ENCODE measurements at regions not wholly inside any gene's neighbourhood (a gene's known extent, or its start where the extent isn't known, plus 50 kb on each side); places are given as distances from the start of the nearest gene placed in this dataset.

GRCh38 chr6:225907-226306 lies 66.4 kb upstream of the DUSP22 start:
- DNase-seq (ENCODE audit: low read depth): no peak

GRCh38 chr6:226516-227073 lies 65.7 kb upstream of the DUSP22 start:
- DNase-seq (ENCODE audit: low read depth): no peak

DNA sequence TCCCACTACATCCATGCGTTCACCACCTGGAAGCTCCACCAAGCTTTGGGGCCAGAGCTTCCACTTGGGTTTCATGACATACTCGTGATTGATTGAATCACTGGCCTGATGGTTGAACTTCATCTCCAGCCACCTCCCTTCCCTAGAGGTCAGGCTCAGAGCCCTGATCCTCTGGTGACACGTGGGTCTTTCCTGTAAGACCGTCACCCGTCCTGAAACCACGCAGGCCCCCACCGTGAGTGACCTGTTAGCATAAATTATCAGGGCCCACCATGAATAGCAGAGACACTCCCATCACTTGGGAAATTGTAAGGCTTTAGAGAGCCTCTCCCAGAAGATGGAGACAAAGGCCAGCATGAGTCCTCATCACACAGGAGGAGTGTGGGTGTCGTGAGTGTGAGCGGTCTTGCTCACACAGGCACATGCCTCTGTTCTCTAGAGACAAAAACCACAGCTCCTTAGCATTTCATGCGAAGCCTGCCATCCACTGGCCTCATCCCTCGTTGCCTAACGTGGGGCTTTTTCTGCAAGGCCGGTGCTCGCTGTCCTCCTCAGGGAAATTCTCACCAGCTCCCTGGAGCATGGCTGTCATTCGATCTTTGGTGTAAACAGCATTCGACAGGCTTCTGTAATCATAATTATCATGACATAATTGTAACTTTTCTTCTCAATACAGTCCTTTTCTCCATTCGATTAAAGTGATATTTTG lies 65.1 kb upstream of the DUSP22 start:
- no peak for DNase-seq (ENCODE audit: low read depth)

DNA sequence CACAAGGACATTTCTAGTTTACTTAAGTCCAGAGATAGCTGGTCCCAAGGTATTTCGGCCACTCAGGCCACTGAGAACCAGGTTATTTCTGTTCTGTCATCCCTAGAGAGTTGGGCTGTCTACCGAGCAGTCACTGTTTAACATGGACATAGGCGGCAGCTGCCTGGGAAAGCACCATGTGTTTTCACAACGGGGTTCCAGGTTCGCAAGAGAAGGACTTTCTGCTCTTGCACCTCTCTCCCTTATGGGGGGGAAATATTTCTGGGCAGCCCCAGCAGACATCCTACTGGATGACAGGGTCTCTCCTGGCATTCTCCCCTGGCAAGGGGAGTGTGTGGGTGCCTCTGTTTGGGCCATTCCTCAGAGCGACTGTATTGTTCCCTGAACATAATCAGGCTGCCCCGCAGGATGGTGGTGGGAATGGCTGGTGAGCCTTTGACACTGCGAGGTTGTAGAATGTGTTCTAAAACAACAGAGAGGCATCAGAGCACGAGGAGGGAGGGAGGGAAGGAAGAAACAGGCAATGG lies 64.4 kb upstream of the DUSP22 start:
- no peak for DNase-seq (ENCODE audit: low read depth)

DNA sequence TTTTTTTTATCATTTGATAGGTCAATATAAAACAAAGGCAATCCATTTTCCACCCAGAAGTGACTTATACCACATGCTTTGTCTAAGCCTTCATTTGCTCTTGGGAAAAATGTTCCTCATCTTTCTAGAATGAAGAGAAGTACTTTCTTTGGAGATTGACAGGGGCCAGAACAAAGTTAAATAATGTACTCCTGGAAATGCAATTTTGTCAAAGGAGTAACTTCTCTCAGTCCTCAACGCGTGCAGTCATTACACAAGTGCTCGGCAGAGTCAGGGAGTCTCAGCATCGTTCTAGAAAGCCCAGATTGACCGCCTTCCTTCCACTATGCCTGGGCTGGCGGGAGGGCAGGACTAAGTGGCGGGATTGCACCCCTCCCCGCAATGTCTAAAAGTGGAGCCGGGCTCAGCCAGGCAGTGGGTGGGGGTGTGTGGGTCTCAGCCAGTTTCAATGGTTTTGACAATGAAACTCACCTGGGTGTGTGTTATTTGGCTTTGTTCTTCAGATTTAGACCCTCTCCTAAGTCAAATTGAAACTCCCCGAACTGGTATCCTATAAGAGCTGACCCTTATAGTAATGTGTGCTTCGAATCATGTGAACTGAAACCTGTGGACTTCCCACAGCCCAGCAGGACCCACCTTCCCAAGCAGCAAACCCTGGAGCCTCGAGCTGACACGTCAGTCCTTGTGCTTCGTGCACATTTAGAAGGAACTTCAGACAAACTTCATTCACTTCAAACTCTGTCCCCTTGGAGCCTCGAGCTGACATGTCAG lies 63.2 kb upstream of the DUSP22 start:
- DNase-seq (ENCODE audit: low read depth): no peak

DNA sequence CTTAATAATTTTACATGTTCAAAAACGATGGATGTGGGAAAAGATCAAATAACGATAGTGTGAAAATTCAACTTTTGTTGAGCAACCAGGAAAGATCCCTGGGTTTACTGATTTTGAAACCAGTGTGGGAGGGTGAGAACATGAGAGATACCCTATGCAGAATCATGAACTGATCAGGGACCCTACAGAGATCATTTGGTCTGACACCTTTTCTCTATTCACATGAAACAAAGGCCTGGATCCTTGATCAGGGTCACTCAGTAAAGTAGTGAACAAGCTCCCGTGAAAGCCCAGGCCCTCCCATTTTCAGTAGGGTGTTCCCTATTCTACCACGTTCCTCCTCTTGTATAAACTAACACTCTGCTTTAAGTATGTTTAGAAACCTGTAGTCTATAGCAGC lies 60.5 kb upstream of the DUSP22 start:
- no peak for DNase-seq (ENCODE audit: low read depth)

DNA sequence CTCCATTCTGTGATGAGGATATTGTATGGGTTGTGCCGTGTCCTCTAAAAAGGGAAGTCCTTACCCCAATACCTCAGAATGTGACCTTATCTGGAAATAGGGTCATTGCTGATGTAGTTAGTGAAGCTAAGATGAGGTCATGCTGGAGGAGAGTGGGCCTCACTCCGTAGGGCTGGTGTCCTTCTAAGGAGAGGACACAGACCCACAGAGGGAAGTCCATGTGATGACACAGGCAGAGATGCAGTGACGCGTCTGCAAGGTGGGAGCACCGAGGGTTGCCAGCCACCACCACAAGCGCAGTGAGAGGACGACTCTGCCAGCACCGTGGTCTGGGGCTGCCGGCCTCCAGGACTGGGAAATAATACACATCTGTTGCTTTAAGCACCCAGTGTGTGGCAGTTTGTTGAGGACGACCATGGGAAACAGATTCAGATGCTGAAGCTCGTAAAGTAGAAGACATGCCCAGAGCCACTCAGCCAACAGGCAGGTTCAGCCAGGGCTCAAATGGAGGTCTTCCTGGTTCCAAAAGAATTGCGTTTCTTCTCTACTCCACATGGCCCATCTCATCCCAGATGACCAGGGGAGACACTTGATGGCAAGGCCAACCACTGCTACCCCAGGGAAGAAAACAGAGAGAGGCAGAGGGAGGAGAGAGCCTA lies 59.2 kb upstream of the DUSP22 start:
- no peak for DNase-seq (ENCODE audit: low read depth)

DNA sequence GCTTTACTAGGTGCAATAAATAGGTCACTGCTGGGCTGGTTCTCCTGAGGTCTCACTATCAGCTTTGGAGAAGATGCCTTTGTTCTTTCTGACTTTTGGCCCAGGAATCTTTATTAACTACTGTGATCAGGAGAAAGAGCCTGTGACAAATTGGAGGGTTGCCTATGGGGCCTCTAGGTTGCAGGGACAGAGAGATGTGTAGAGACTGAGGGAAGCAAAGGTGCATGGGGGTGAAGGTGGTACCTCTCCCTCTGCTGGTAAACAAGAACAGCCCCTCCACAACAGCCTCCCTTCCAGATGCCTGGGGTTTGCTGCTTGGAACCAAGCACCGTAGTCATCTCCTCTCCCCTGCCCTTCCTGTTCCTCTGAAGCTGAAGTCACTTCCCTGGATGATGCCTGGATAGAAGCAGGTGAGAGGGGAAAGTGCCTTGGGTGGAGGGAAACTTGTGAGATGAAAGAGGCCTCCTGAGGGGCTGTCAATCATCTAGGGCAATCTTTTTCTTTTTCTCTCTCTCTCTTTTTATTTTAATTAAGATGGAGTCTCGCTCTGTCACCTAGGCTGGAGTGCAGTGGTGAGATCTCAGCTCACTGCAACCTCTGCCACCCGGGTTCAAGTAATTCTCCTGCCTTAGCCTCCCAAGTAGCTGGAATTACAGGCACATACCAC lies 57.4 kb upstream of the DUSP22 start:
- no peak for DNase-seq (ENCODE audit: low read depth)

- no peak for DNase-seq (ENCODE audit: low read depth)
Measured at GRCh38 chr6:235763-236360, 56.4 kb upstream of the DUSP22 start.

- DNase-seq (ENCODE audit: low read depth): no peak
Measured at GRCh38 chr6:236519-236918, 55.8 kb upstream of the DUSP22 start.

GRCh38 chr6:240151-240550 lies 52.1 kb upstream of the DUSP22 start:
- no peak for DNase-seq (ENCODE audit: low read depth)

- DNase-seq (ENCODE audit: low read depth): no peak
Measured at GRCh38 chr6:241336-241865, 50.9 kb upstream of the DUSP22 start.
